Spleen (tissue), 11 donors: ENCODE measurements at regions not wholly inside any gene's neighbourhood (a gene's known extent, or its start where the extent isn't known, plus 50 kb on each side); places are given as distances from the start of the nearest gene placed in this dataset.

Experiments used
- DNase-seq: peaks from one replicate; pipeline ENCODE4 v3.0.0-alpha.2; 2020
- H3K27ac ChIP-seq, 8 donors: fragments of 200-600 bp; sonication (generic) in 7 of 8; 1 replicate in 4 of 8; 2 replicates in 4 of 8; pipeline versions ENCODE4 v1.5.0 to v1.8.0; 2016 to 2021; ENCODE audit warnings: inconsistent platforms in 4 of 8, mild to moderate bottlenecking in 4 of 8, moderate library complexity in 1 of 8
- H3K27me3 ChIP-seq, 7 donors: fragments of 200-600 bp; sonication (generic) in 6 of 7; replicated peaks in 1 of 7; 1 replicate in 4 of 7; 2 replicates in 3 of 7; pipeline versions ENCODE4 v1.5.0 to v1.8.0; 2016 to 2021; ENCODE audit warnings: inconsistent platforms in 3 of 7, mild to moderate bottlenecking in 1 of 7
- H3K36me3 ChIP-seq, 6 donors: fragments of 200-600 bp; sonication (generic) in 5 of 6; 1 replicate in 4 of 6; 2 replicates in 2 of 6; pipeline versions ENCODE4 v1.5.0 to v1.8.0; 2016 to 2021; ENCODE audit warnings: inconsistent platforms in 2 of 6
- H3K4me1 ChIP-seq, 6 donors: fragments of 200-600 bp; sonication (generic) in 5 of 6; 1 replicate in 3 of 6; 2 replicates in 3 of 6; pipeline versions ENCODE4 v1.5.0 to v1.8.0; 2016 to 2021; ENCODE audit warnings: inconsistent platforms in 3 of 6
- H3K4me3 ChIP-seq, 8 donors: fragments of 200-600 bp; sonication (generic) in 7 of 8; 1 replicate in 4 of 8; 2 replicates in 4 of 8; pipeline versions ENCODE4 v1.5.0 to v1.8.0; 2016 to 2021; ENCODE audit warnings: inconsistent platforms in 4 of 8, mild to moderate bottlenecking in 4 of 8, moderate library complexity in 2 of 8
- H3K9me3 ChIP-seq, 8 donors: fragments of 200-600 bp; sonication (generic) in 7 of 8; 1 replicate in 4 of 8; 2 replicates in 4 of 8; pipeline versions ENCODE4 v1.5.0 to v1.8.0; 2016 to 2021; ENCODE audit warnings: inconsistent platforms in 4 of 8
- POLR2A ChIP-seq, 3 donors: fragments of 450-650 bp; IDR thresholded peaks; one replicate each; pipeline ENCODE4 v1.5.1; 2017; ENCODE audit warnings: antibody characterized with exemption in 3 of 3, mild to moderate bottlenecking in 1 of 3
- POLR2AphosphoS5 ChIP-seq, 3 donors: sonication (generic); formaldehyde crosslinking; IDR thresholded peaks; one replicate each; pipeline ENCODE4 v1.5.1; 2017; ENCODE audit warnings: antibody characterized with exemption in 3 of 3
- WGBS, 5 donors: extraction: QIAGEN DNeasy Blood & Tissue Kit in 3 of 5; methylation state at CpG; one replicate each; pipeline versions ENCODE4 v1.1.5 to v1.1.7; 2013 to 2018; 5-methylcytosine and 5-hydroxymethylcytosine counted together
- intact Hi-C: fragments of 100-400 bp; cut with DNase I; formaldehyde crosslinking; loops from one replicate; pipeline ENCODE4 v1.15.0; 2023; ENCODE audit warnings: low total_unique reads
- TF ChIP-seq, protein P1 (sequence below), 11 experiments: fragments of 200-600 bp in 7 of 11; fragments of 450-650 bp in 4 of 11; sonication (generic) in 4 of 11; IDR thresholded peaks in 8 of 11; conservative IDR thresholded peaks in 3 of 11; 1 replicate in 7 of 11; 2 replicates in 4 of 11; pipeline versions ENCODE4 v1.4.0 to v1.8.0; 2016 to 2021; ENCODE audit warnings: antibody characterized with exemption in 11 of 11, inconsistent platforms in 4 of 11, mild to moderate bottlenecking in 1 of 11
- donor health status: healthy with polysubstance abuse.
- donor health status: DM: no; HTN: no; CAD: no; lungs with moderate emphysema.
- donor health status: DM: no; HTN: no; CAD: no.
- donor health status: Bipolar disorder and iron deficiency.
- donor health status: healthy.
- donor health status: DM: no; HTN: no; CAD: no.
- donor health status: DM: yes; HTN: yes; CAD: no.

DNA sequence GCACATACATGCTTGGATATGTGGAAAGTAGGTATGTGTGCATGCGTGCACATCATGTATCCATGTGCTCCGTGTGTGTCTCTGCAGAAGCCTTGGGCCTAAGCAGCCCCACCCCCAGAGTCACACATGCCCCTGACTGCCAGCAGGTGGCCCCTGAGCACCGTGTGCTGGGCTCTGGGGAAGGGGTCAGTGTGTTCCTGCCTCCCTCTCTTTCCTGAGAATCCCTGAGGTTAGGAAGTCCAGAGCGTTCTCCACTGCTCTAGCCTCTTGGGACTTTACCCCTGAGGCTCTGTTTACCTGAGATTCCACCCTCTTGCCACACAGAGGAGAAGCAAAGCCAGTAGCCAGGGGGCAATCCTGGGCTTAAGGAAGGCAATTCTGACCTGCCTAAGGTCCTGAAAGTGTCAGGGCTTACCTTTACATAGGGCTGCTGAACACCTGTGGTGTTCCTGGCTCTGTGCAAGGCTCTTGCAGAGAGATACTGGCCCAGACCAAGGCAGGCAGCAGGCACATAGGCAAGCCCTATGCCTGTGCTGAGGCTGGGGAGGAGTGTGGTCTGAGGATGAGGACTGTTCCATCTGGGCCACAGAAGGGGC is 207.3 kb downstream of the TMEM38B start:
- WGBS, 5 donors, result 24 to 35% (median 33%) methylated on average over 4 of the region's 4 CpGs
- no peaks in the 10 kb centered on the region for H3K27me3 ChIP-seq
- DNase-seq, result no peak
- no peak for TF ChIP-seq POLR2A (IDR thresholded peaks at IDR 0.05)
- TF ChIP-seq, protein P1, sequence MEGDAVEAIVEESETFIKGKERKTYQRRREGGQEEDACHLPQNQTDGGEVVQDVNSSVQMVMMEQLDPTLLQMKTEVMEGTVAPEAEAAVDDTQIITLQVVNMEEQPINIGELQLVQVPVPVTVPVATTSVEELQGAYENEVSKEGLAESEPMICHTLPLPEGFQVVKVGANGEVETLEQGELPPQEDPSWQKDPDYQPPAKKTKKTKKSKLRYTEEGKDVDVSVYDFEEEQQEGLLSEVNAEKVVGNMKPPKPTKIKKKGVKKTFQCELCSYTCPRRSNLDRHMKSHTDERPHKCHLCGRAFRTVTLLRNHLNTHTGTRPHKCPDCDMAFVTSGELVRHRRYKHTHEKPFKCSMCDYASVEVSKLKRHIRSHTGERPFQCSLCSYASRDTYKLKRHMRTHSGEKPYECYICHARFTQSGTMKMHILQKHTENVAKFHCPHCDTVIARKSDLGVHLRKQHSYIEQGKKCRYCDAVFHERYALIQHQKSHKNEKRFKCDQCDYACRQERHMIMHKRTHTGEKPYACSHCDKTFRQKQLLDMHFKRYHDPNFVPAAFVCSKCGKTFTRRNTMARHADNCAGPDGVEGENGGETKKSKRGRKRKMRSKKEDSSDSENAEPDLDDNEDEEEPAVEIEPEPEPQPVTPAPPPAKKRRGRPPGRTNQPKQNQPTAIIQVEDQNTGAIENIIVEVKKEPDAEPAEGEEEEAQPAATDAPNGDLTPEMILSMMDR (IDR thresholded peaks at IDR 0.05 in 8 of 11, conservative IDR thresholded peaks at IDR 0.05 in 3 of 11), result peak in 9 of 11 experiments; percentile 13 to 61 (median 50)
- TF ChIP-seq POLR2AphosphoS5 (IDR thresholded peaks at IDR 0.05), result no peak
- H3K4me3 ChIP-seq, result no peak overlapping the region
- H3K9me3 ChIP-seq, result no peaks in the 10 kb centered on the region
- intact Hi-C loops, result no loop called here
- H3K4me1 ChIP-seq, result no peaks in the 10 kb centered on the region
- no peaks in the 10 kb centered on the region for H3K36me3 ChIP-seq
- no peak overlapping the region for H3K27ac ChIP-seq

DNA sequence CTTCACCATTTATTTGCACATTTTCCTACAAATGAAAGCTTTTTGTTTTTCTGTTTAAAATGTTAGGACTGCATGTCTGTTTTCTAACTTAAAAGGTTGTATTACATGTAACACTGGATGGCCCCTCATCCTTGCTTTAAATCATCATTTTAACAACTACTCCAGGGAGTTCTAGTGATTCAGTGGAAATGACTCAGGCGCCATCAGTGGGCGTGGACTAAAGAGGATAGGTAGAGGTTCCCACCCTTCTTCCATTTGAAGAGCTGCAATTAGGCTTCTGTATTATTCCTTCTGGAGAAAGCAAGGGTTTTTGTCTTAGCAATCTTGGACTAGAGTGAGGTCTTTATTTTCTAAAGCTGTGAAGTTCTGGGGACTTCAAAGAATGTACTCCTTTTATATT is 213.7 kb downstream of the TMEM38B start:
- no peak overlapping the region for H3K27ac ChIP-seq

DNA sequence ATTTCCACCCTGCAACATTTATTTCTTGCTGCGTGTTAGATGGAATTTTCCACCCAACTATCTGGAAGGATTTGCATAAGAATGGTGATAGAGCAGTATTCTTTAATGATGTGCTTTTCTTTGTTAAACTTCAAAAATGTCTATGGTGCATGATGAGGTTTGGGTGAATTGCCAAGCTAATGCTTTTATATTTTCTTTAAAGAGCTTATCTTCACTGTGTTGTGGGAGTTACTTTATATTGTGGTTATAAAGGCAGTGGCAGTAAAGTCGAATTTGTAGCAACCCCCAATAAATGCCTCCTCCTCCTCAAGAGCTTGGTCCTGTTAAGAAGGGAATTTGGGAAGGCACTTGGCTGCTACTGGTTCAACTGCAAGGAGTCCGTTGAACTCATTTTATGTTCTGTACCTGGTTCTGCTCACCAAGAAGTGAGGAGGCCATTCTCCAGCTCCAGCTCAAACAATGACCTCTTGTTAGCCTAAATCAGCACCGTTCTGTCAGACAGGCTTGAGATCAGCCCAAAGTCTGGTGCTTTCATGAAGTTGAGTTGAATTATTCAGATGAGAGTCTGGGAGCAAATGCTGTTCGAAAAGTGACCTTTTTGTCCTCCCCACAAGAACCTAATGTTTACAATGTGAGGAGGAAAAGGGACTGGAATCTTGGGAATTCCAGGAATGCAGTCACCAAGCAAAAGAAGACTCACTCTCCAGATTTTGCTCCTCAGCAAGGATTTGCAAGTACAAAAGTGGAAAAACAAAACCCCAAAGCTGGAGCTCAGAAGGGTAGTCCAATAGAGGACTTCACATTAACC is 217.0 kb downstream of the TMEM38B start:
- TF ChIP-seq POLR2A (IDR thresholded peaks at IDR 0.05) (no peak), POLR2AphosphoS5 (IDR thresholded peaks at IDR 0.05) (no peak)
- TF ChIP-seq, protein P1 (IDR thresholded peaks at IDR 0.05 in 8 of 11, conservative IDR thresholded peaks at IDR 0.05 in 3 of 11), result no peak
- Histone ChIP-seq H3K9me3 (no peaks in the 10 kb centered on the region), H3K4me1 (no peaks in the 10 kb centered on the region), H3K36me3 (no peaks in the 10 kb centered on the region), H3K27ac (no peak overlapping the region), H3K27me3 (no peaks in the 10 kb centered on the region), H3K4me3 (no peak overlapping the region)
- intact Hi-C loops, result no loop called here
- no peak for DNase-seq
- WGBS, 5 donors, result 54 to 76% (median 63%) methylated on average over 5 of the region's 5 CpGs

More for the DNA sequence above, 213.7 kb downstream of the TMEM38B start:
- no peak overlapping the region for H3K4me3 ChIP-seq
- TF ChIP-seq POLR2A (IDR thresholded peaks at IDR 0.05) (no peak), POLR2AphosphoS5 (IDR thresholded peaks at IDR 0.05) (no peak)
- TF ChIP-seq, protein P1 (IDR thresholded peaks at IDR 0.05 in 8 of 11, conservative IDR thresholded peaks at IDR 0.05 in 3 of 11), result no peak
- WGBS, 5 donors, result 84 to 91% (median 90%) methylated on average over 2 of the region's 2 CpGs
- H3K36me3 ChIP-seq, result no peaks in the 10 kb centered on the region
- H3K9me3 ChIP-seq, result no peaks in the 10 kb centered on the region
- no peaks in the 10 kb centered on the region for H3K27me3 ChIP-seq
- H3K4me1 ChIP-seq, result no peaks in the 10 kb centered on the region
- intact Hi-C loops, result no loop called here
- no peak for DNase-seq

DNA sequence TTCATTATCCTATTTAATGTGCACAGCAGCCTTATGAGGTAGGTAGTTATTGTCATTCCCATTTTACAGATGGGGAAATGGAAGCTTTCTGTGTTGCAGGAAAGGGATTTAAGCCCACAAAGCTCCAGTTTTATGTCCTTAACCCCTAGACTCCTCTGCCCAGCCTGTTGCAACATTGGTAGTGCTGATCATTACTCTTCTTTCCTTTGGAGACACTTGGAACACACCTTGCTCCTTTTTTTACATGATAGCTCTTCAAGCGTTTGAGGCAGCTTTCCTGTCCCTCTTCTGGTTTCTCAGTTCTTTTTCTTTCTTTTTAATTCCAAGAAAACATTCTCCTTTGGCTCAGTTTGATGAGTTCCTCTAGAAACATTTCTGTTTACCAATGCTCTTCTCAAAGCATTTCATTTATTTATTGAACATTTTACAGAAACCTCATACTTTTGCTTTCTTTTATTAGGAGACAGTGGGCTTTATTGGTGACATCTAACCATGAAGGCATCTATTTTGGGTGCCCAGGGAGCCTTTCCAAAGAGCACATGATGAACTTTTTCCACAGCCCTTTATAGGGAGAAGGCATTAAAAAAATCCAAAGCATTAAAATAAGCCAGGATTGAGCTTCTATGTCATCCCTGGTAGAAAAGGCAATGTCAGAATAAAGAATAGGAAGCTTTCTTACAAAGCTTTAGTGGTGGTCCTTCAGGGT is 218.0 kb downstream of the TMEM38B start:
- intact Hi-C loops, result no loop called here
- Histone ChIP-seq H3K9me3 (no peaks in the 10 kb centered on the region), H3K27me3 (no peaks in the 10 kb centered on the region), H3K4me3 (no peak overlapping the region), H3K4me1 (no peaks in the 10 kb centered on the region), H3K27ac (no peak overlapping the region), H3K36me3 (no peaks in the 10 kb centered on the region)
- DNase-seq, result no peak
- 59 to 86% (median 68%) methylated on average over 1 of the region's 1 CpG for WGBS, 5 donors
- no peak for TF ChIP-seq POLR2A (IDR thresholded peaks at IDR 0.05)
- TF ChIP-seq POLR2AphosphoS5 (IDR thresholded peaks at IDR 0.05), result no peak
- TF ChIP-seq, protein P1 (IDR thresholded peaks at IDR 0.05 in 8 of 11, conservative IDR thresholded peaks at IDR 0.05 in 3 of 11), result no peak
